C4-2B (cell line): ENCODE measurements at regions not wholly inside any gene's neighbourhood (a gene's known extent, or its start where the extent isn't known, plus 50 kb on each side); places are given as distances from the start of the nearest gene placed in this dataset.

Experiments used
- ZFX ChIP-seq: fragments of 450-650 bp; IDR thresholded peaks from 2 replicates; pipeline ENCODE4 v1.6.1; 2017
- TF ChIP-seq, protein P1 (sequence below): fragments of 450-650 bp; conservative IDR thresholded peaks from 2 replicates; pipeline ENCODE4 v1.5.1; 2017; ENCODE audit warnings: mild to moderate bottlenecking

DNA sequence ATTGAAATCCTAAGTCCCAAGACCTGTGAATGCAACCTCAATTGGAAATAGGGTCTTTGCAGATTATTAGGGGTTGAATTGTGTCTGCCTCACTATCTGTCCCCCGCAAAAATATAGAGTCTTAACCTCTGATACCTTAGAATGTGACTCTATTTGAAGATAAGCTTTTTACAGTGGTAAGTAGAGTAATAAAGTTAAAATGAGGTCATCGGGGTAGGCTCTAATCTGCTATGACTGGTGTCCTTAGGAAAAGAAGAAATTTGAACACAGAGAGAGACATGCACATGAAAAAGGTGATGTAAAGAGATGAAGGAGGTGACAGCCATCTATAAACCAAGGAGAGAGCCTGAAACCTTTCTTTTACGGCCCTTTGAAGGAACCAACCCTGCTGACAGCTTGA lies 287.1 kb upstream of the ADRA1B start:
- TF ChIP-seq, protein P1, sequence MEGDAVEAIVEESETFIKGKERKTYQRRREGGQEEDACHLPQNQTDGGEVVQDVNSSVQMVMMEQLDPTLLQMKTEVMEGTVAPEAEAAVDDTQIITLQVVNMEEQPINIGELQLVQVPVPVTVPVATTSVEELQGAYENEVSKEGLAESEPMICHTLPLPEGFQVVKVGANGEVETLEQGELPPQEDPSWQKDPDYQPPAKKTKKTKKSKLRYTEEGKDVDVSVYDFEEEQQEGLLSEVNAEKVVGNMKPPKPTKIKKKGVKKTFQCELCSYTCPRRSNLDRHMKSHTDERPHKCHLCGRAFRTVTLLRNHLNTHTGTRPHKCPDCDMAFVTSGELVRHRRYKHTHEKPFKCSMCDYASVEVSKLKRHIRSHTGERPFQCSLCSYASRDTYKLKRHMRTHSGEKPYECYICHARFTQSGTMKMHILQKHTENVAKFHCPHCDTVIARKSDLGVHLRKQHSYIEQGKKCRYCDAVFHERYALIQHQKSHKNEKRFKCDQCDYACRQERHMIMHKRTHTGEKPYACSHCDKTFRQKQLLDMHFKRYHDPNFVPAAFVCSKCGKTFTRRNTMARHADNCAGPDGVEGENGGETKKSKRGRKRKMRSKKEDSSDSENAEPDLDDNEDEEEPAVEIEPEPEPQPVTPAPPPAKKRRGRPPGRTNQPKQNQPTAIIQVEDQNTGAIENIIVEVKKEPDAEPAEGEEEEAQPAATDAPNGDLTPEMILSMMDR = no peak
- no peak for TF ChIP-seq ZFX
